HG03060 (cell line): ENCODE measurements at regions not wholly inside any gene's neighbourhood (a gene's known extent, or its start where the extent isn't known, plus 50 kb on each side); places are given as distances from the start of the nearest gene placed in this dataset.
"Not testable (repeated sequence)": the region's sequence is repeated elsewhere in the genome, so short reads cannot be mapped to it uniquely, and the experiment has no call there.

ENCODE experiments used
- ATAC-seq: cut with Tn5 transposase; IDR thresholded peaks from one replicate; pipeline ENCODE4 v1.9.1; 2021; ENCODE audit warnings: low read depth, moderate number of reproducible peaks; ENCODE audit not compliant: unreplicated experiment

GRCh38 chr1:144031550-144031949 is 59.8 kb upstream of the FAM72C start:
- ATAC-seq: not testable (repeated sequence)

- ATAC-seq: peak; percentile 94
These were observed 54.2 kb upstream of the FAM72C start for GRCh38 chr1:144026022-144026421.

- ATAC-seq: not testable (repeated sequence)
These were observed 50.1 kb upstream of the FAM72C start for GRCh38 chr1:144021690-144022384.
